GM18873 (cell line): ENCODE measurements at regions not wholly inside any gene's neighbourhood (a gene's known extent, or its start where the extent isn't known, plus 50 kb on each side); places are given as distances from the start of the nearest gene placed in this dataset.

Experiments used
- ATAC-seq: cut with Tn5 transposase; IDR thresholded peaks from one replicate; pipeline ENCODE4 v1.9.1; 2021; ENCODE audit warnings: mild to moderate bottlenecking, moderate library complexity, moderate number of reproducible peaks; ENCODE audit not compliant: unreplicated experiment, low FRiP score

- ATAC-seq, result no peak
These were observed 143.9 kb downstream of the C9orf50 start for GRCh38 chr9:129476821-129477611.

GRCh38 chr9:129474740-129475404, 146.0 kb downstream of the C9orf50 start:
- no peak for ATAC-seq

DNA sequence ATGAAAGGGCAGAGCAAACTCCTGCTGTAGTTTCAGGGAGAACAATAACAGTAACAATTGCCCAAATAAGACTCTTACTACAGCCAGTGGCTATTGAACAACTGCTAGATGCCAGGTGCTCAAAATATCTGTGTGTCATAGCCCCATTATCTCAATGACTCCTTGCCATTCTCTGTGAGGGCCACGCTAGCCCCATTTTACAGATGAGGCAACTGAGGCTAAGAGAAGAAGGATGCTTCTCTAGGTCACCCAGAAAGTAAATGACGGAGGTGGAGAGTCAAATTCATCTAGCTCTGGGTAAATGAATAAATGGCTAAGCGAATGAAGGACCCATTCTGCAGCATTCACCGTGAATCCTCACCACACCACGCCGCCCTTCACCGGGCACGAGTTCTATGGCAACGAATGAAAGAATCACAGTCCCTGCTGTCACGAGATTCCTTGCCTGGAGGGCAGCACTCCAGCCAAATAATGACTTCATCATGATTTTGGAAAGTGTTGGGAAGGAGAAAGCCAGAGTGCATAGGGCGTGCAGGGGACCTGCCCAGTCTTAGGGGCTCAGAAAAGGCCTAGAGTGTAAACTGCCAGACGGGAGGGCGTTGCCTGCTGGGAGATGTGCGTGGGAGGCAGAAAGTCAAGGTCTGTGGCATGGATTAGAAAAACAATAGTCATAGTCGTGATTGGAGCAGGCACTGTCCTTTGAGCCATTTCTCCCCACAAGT, 147.2 kb downstream of the C9orf50 start:
- ATAC-seq, result no peak

DNA sequence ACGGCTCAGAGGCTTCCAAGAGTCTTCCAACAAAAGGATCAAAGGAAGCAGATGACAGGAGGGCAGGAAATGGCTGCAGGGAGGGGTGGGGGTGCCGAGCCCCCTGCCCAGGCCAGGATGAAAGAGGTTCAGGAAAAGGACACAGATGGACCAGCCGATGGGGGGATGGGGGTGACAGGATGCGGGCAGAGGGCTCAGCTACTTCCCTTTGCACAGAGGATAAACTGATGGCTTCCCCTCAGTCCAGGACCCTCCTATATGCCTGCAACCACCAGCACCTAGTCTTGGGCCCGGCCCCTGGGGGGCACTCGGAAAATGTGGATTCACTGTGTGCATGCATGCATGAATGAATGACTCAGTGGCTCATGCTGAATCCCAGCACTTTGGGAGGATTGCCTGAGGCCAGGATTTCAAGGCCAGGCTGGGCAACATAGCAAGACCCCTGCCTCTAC, 148.2 kb downstream of the C9orf50 start:
- no peak for ATAC-seq

GRCh38 chr9:129471201-129472019, 149.5 kb downstream of the C9orf50 start:
- ATAC-seq, result no peak

DNA sequence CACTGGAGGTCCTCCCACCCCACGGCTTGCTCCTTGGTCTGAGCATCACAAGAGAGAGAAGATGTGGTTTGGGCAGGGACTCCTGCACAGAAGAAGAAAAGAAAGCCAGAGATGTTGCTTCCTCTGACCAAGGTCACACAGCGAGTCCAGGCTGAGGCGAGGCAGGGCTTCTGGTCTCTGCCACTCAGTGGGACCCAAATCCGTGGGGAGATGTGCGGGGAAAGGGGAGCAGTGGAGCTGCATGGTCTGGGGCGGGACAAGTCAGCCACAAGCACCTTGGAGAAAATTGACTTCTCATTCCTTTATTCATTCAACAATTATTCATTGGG, 150.9 kb downstream of the C9orf50 start:
- ATAC-seq, result no peak

GRCh38 chr9:129469188-129469987, 151.5 kb downstream of the C9orf50 start:
- no peak for ATAC-seq

DNA sequence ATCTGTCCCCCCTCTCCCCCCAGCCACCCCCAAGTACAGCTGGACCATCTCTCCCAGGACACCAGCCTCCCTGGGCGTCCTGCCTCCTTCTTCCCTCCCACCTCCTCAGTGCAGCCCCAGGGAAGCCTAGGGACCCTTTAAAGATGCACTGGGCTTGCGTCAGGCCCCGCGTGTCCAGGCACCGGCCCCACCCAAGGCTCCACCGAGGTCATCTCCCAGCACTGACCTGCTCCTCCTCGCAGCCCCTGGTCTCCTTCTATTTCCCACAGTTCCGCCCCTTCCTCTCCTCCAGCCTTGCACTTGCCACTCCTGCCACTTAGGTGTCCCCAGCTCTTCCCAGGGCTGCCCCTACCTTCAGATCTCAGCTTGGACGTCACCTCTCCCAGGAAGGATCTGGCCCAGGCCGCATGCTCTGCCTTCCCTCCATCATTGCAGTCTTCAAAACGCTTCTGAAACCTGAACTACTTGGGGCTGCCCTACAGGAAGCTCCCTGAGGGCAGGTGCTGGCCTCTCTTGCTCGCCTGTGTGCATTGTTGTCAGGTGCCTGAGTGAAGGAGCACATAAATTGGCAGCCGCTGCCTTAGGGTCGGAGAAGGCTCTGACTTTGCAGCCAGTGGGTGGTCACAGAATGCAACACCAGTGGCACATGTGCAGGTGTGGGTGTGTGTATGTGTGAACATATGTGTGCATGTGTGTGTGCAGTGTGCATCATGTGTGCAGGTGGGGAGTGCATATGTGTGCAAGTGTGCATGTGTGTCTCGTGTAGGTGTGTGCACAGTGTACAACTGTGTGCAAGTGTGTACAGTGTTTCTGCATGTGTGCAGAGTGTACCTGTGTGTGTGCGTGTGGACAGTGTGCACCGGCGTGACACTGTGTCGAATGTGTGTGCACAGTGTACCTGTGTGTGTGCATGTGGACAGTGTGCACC, 152.9 kb downstream of the C9orf50 start:
- ATAC-seq, result no peak

GRCh38 chr9:129467004-129467588, 153.8 kb downstream of the C9orf50 start:
- ATAC-seq, result no peak

DNA sequence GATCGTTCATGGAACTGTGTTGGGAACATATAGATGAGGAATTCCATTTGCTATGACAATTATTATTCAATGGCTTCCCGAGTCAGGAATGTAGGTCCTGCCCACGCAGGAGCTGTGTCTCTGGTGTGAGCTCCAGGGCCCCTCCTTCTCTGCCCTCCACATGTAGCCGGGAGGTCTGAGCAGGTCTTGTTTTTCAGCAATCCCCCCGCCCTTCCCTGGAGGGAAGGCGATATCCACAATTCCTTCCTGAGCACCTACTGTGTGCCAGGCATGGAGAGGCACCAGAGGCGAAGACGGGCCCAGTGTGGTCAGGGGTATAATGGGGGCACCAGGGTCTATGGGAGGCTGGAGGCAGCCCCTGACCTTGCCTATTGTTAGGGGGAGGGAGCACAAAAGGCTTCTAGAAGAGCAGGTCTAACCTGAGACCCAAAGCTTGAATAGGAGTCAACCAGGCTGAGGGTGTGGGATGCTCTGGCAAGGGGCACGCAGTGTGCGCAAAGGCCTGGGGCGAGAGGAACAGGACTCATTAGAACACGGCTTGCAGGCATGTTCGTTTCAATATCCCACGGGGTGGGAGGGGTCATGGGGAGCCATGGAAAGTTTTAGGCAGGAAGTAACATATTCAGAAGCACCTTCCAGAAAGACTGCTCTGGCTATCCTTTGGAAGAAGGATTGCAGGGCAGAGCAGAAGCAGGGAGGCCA, 154.9 kb downstream of the C9orf50 start:
- ATAC-seq, result no peak

- no peak for ATAC-seq
These were observed 155.7 kb downstream of the C9orf50 start for GRCh38 chr9:129464972-129465833.

DNA sequence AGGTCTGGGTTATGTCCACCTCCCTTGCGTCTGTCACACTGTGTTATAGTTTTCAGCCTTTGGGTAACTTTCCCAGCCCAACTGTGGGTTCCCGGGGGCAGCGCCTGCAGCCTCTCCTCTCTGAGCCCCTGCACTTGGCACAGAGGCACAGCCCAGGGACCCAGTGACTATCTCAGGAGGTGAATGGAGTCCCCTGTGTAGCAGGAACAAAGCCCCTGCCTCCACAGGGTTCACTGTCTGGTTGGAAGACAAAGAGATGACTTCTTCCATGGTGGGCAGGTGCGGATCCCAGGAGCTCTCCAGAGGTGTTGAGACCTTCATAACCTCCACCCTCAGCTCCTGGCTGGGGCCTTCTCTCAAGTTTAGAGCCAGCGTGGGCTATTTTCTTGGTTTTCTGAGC, 156.9 kb downstream of the C9orf50 start:
- ATAC-seq, result no peak

- no peak for ATAC-seq
These were observed 157.4 kb downstream of the C9orf50 start for GRCh38 chr9:129463477-129463876.

- no peak for ATAC-seq
These were observed 158.5 kb downstream of the C9orf50 start for GRCh38 chr9:129462360-129462759.

DNA sequence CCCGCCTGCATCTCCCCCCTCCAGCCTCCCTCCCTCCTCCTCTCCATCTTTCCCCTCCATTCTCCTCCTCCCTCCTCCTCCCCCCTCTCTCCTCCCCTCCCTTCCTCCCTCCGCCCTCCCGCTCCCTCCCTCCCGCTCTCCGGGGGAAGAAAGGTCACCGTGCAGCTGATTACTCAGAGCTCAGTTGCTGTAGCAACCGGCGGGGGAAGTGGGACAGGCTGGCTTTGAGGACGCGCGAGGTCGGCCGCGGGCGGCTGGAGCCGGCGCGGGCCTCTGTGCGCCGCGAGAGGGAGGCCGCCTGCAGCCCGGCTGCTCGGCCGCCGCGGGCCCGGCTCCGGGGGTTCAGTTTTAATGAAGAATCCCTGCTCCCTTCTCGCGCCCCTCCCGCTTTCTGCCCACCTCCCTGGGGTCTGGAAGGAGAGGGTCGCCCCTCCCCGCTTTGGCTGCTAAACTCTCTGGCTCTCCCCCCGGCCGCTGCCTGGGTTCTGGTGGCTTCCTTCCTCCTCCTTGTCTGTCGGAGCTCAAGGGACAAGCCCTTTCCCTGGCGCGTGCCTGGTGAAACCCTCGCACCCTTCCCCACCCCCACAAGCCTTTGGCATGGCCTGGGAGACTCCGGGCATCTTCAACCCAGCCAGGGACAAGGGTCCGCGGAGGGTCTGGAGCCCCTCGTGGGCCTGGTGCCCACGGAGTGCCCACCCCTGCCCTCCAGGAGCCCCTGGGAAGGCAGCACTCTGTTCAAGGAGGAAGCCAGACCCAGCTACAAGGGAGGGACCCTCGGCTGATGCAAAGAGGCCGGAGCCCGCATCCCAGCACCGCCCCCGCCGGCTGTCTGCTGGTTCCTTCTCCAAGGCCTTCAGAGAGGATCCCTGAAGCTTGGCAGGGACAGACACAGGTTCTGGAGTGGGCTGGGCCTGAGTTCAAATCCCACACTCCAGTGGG, 160.3 kb downstream of the C9orf50 start:
- ATAC-seq, result peak; percentile 45
